CD4-positive, CD25-positive, alpha-beta regulatory T cell (primary cell): ENCODE measurements at regions not wholly inside any gene's neighbourhood (a gene's known extent, or its start where the extent isn't known, plus 50 kb on each side); places are given as distances from the start of the nearest gene placed in this dataset.
"Not testable (repeated sequence)": the region's sequence is repeated elsewhere in the genome, so short reads cannot be mapped to it uniquely, and the experiment has no call there.

Source experiments
- ATAC-seq, 2 donors: fragments of 150-1000 bp; cut with Tn5 transposase; one replicate each; pipeline ENCODE4 v1.10.0; 2021; ENCODE audit warnings: low read depth in 2 of 2, moderate number of reproducible peaks in 2 of 2, moderate library complexity in 1 of 2
- DNase-seq, 3 donors: peaks; one replicate each; pipeline versions ENCODE4 v3.0.0 to v3.0.0-alpha.2; 2012 to 2022; ENCODE audit warnings: mixed read lengths in 1 of 3
- H3K27ac ChIP-seq: one replicate; pipeline ENCODE4 v1.7.0; 2013; ENCODE audit warnings: mild to moderate bottlenecking, low read length; ENCODE audit not compliant: insufficient read depth, poor library complexity, severe bottlenecking
- H3K27me3 ChIP-seq: one replicate; pipeline ENCODE4 v1.7.0; 2013; ENCODE audit warnings: low read length; ENCODE audit not compliant: control insufficient read depth, insufficient read depth
- H3K36me3 ChIP-seq: one replicate; pipeline ENCODE4 v1.7.0; 2013; ENCODE audit warnings: mild to moderate bottlenecking, low read length, moderate library complexity; ENCODE audit not compliant: control insufficient read depth, insufficient read depth
- H3K4me1 ChIP-seq: 2 replicates; pipeline ENCODE4 v1.7.0; 2013; ENCODE audit warnings: mild to moderate bottlenecking, low read length; ENCODE audit not compliant: insufficient read depth, control insufficient read depth, poor library complexity, severe bottlenecking
- H3K4me3 ChIP-seq: one replicate; pipeline ENCODE4 v1.7.0; 2013; ENCODE audit warnings: low read depth, mild to moderate bottlenecking, low read length, moderate library complexity
- H3K9me3 ChIP-seq, 2 experiments: 1 replicate in 1 of 2; 2 replicates in 1 of 2; pipeline ENCODE4 v1.7.0; 2013; ENCODE audit warnings: low read length in 2 of 2, mild to moderate bottlenecking in 1 of 2, moderate library complexity in 1 of 2; ENCODE audit not compliant: control insufficient read depth in 2 of 2
- H3K27ac Mint-ChIP-seq, 3 donors: one replicate each; pipeline ENCODE4 v1.8.0; 2020 to 2022; ENCODE audit warnings: mild to moderate bottlenecking in 3 of 3, mixed read lengths in 3 of 3, moderate library complexity in 2 of 3
- H3K27me3 Mint-ChIP-seq: one replicate; pipeline ENCODE4 v1.8.0; 2022; ENCODE audit warnings: mild to moderate bottlenecking, mixed read lengths
- H3K36me3 Mint-ChIP-seq: one replicate; pipeline ENCODE4 v1.8.0; 2020; ENCODE audit warnings: mixed read lengths
- H3K4me1 Mint-ChIP-seq, 4 donors: one replicate each; pipeline ENCODE4 v1.8.0; 2020 to 2022; ENCODE audit warnings: mixed read lengths in 4 of 4, mild to moderate bottlenecking in 1 of 4
- H3K4me3 Mint-ChIP-seq, 4 donors: one replicate each; pipeline ENCODE4 v1.8.0; 2020 to 2022; ENCODE audit warnings: mild to moderate bottlenecking in 4 of 4, mixed read lengths in 4 of 4, moderate library complexity in 3 of 4
- H3K9me3 Mint-ChIP-seq, 7 donors: one replicate each; pipeline ENCODE4 v1.8.0; 2020 to 2022; ENCODE audit warnings: mixed read lengths in 7 of 7, mild to moderate bottlenecking in 3 of 7, moderate library complexity in 2 of 7

DNA sequence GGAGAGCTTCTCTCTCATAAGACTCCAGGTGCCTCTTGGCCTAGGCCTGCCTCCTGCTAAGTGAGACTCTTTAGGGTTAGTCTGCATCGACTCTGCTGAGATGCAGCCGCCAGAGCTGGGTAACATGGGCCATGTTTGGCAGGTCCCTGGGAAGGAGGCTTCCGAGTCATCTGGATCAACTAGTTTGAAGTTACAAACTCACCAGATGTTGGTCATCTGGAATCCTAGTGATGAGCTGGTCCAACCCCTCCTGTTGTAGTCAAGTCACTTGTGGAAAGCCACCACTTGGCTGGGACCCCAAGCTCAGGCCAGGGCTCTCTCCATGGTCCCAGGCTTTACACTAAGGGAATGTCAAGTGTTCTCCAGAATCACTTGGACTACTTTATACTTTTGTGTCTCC is 143.4 kb downstream of the ADRA2C start:
- not testable (repeated sequence) for H3K36me3 Mint-ChIP-seq, H3K36me3 ChIP-seq, H3K27me3 Mint-ChIP-seq, H3K4me3 Mint-ChIP-seq, H3K27ac Mint-ChIP-seq, H3K27ac ChIP-seq, H3K9me3 Mint-ChIP-seq, H3K27me3 ChIP-seq, H3K9me3 ChIP-seq, H3K4me3 ChIP-seq, H3K4me1 Mint-ChIP-seq, DNase-seq, H3K4me1 ChIP-seq, ATAC-seq

DNA sequence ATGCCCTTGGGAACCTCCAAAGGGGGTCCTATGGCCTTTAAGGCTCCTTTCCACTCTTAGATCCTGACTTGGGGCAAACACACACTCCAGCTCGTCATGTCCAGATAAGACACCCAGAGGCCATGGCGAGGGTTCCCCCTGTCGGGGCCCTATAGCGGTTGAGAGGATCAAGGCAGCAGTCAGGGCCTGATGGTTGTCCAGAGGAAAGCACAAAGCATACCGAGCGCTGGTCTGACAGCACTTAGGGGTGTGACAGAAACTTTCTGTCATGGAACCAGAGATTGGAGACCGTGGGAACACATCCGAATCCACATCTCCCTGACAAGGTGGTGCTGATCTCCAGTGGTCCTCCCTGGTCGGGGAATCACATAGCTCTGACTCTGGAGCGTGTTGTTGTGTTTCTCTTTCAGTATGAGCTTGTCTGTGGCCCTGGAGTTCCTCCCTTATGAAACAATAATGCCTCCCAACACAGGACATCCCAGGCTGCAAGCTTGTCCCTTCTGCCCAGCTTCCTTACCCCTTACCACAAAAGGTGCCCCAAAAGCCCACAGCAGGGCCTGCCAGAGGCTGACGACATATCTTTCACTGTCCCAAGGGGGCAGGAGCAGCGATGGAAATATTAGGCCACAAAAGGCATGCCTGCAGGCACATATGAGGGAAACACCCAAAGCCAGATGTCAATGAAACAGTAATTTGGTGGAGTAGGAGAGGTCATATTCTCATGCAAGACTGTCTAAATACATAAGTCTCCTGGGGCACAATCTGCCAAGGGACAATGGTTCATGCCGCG is 144.2 kb downstream of the ADRA2C start:
- not testable (repeated sequence) for H3K4me3 ChIP-seq, H3K27ac Mint-ChIP-seq, H3K4me1 ChIP-seq, H3K4me3 Mint-ChIP-seq, H3K36me3 ChIP-seq, H3K4me1 Mint-ChIP-seq, H3K9me3 ChIP-seq, DNase-seq, ATAC-seq, H3K36me3 Mint-ChIP-seq, H3K27ac ChIP-seq, H3K27me3 ChIP-seq, H3K9me3 Mint-ChIP-seq
- peaks cover 10% of the 10 kb centered on the region for H3K27me3 Mint-ChIP-seq

DNA sequence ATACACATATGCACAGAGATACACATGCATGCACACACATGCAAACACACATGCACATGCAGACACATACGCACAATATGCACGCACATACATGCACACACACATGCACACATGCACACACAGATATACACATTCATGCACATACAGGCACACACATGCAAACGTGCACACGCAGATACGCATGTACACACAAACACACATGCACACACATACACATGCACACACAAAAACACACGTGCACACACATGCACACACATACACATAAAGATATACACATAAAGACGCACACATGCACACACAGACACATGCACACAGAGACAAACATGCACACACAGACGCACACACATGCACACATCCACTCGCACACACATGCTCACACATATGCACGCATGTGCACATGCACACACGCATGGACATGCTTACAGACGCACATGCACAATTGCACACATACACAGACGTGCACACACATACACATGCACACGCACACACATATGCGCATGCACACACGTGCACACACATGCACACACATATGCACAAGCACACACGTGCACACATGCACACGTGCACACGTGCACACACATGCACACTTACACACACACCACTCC is 145.2 kb downstream of the ADRA2C start:
- ATAC-seq (no peak), DNase-seq (no peak)
- Mint-ChIP-seq H3K4me1 (no peaks in the 10 kb centered on the region), H3K36me3 (no peaks in the 10 kb centered on the region), H3K4me3 (no peak overlapping the region), H3K9me3 (peaks cover 0 to 3% (median 0%) of the 10 kb centered on the region in 7 donors), H3K27me3 (peaks cover 10% of the 10 kb centered on the region), H3K27ac (no peak overlapping the region)
- H3K9me3 ChIP-seq: no peaks in the 10 kb centered on the region
- no peaks in the 10 kb centered on the region for H3K27me3 ChIP-seq
- no peak overlapping the region for H3K4me3 ChIP-seq
- no peaks in the 10 kb centered on the region for H3K4me1 ChIP-seq
- no peaks in the 10 kb centered on the region for H3K36me3 ChIP-seq
- no peak overlapping the region for H3K27ac ChIP-seq

DNA sequence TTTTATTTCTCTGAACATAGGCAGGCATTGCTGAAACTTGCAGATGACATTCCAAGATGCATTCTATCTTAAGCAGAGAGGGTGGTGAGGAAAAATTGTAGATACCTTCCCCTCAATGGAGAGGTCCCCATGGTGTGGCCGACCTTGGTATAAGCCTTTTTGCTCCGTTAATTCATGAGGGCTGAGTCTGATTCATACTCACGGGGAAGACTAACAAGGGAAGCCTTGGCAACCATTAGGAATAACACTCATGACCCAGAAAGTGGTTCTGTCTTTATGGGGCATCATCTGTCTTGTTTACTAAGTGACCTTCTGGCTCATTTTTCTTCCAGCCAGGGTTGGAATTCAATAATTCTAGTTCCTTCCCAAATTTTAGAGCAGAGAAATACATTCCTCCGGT is 148.3 kb downstream of the ADRA2C start:
- peaks cover 11% of the 10 kb centered on the region for H3K27me3 Mint-ChIP-seq
- not testable (repeated sequence) for H3K36me3 ChIP-seq, H3K4me1 Mint-ChIP-seq, H3K27me3 ChIP-seq, ATAC-seq, H3K9me3 Mint-ChIP-seq, H3K27ac Mint-ChIP-seq, H3K4me3 ChIP-seq, DNase-seq, H3K4me1 ChIP-seq, H3K27ac ChIP-seq, H3K4me3 Mint-ChIP-seq, H3K36me3 Mint-ChIP-seq, H3K9me3 ChIP-seq

DNA sequence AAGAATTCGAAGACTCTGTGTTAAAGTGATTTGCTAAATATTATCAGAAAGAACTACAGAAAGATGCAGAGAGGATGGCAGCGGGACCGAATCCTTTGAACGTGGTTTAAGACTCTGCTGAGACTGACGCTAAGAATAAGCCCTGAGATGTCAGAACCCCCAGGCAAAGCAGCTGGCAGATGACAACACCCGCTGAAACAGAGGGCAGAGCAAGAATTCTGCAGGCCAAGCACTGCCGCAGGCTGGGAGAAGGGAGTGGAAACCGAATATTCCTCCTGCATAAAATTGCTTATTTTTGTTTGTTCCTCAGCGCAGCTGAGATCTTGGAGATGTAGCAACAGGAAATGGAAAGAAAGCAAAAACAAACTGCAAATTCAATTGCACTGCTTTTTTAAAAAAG is 153.3 kb downstream of the ADRA2C start:
- not testable (repeated sequence) for H3K27ac ChIP-seq, H3K4me1 ChIP-seq, DNase-seq, H3K36me3 Mint-ChIP-seq, H3K4me3 ChIP-seq, H3K4me1 Mint-ChIP-seq, H3K36me3 ChIP-seq, H3K27ac Mint-ChIP-seq, H3K9me3 ChIP-seq, H3K4me3 Mint-ChIP-seq, H3K27me3 ChIP-seq, ATAC-seq, H3K9me3 Mint-ChIP-seq
- peaks cover 11% of the 10 kb centered on the region for H3K27me3 Mint-ChIP-seq

DNA sequence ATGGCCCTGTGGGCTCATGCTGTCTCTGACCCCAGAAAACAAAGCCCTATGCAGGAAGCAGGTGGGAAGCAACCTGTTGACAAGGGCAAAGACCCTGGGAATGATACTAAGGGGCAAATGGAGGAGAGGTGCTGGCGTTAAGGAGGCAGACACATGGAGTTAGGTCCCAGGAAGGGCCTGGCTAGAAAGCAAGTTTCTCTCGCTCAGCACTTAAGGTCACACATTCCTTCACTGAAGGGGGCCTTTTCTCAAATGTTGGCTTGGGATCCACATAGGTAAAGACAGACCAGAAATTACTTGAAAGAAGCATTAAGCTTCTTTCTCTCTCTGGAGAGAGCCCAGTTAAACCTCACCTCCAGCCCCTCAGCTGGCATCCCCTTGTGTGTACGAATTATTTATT is 155.7 kb downstream of the ADRA2C start:
- not testable (repeated sequence) for ATAC-seq, H3K27me3 ChIP-seq, H3K4me3 Mint-ChIP-seq, H3K36me3 ChIP-seq, H3K4me1 Mint-ChIP-seq, H3K9me3 ChIP-seq, H3K9me3 Mint-ChIP-seq, H3K27ac Mint-ChIP-seq, H3K36me3 Mint-ChIP-seq, H3K4me1 ChIP-seq, H3K27ac ChIP-seq, DNase-seq, H3K27me3 Mint-ChIP-seq, H3K4me3 ChIP-seq

DNA sequence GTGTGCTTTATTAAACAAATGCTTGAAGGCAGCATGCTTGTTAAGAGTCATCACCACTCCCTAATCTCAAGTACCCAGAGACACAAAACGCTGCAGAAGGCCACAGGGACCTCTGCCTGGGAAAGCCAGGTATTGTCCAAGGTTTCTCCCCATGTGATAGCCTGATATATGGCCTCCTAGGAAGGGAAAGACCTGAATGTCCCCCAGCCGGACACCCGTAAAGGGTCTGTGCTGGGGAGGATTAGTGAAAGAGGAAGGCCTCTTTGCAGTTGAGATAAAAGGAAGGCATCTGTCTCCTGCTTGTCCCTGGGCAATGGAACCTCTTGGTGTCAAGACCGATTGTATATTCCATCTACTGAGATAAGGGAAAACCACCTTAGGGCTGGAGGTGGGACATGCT is 159.7 kb downstream of the ADRA2C start:
- DNase-seq, ATAC-seq: not testable (repeated sequence)

DNA sequence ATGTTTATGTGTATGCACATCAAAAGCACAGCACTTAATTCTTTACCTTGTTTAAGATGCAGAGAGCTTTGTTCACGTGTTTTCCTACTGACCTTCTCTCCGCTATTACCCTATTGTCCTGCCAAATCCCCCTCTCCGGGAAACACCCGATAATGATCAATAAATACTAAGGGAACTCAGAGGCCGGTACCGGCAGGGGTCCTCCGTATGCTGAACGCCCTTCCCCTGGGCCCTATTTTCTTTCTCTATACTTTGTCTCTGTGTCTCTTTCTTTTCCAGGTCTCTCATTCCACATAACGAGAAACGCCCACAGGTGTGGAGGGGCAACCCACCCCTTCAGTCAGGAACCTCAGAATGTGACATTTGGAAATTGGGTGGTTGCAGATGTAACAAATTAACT is 160.1 kb downstream of the ADRA2C start:
- H3K4me3 ChIP-seq, H3K27ac Mint-ChIP-seq, DNase-seq, H3K9me3 Mint-ChIP-seq, H3K27me3 ChIP-seq, H3K9me3 ChIP-seq, H3K36me3 ChIP-seq, H3K4me3 Mint-ChIP-seq, H3K27ac ChIP-seq, H3K4me1 ChIP-seq, ATAC-seq, H3K4me1 Mint-ChIP-seq, H3K36me3 Mint-ChIP-seq: not testable (repeated sequence)
- H3K27me3 Mint-ChIP-seq: peaks cover 22% of the 10 kb centered on the region

More for the DNA sequence above, 159.7 kb downstream of the ADRA2C start:
- H3K4me3 Mint-ChIP-seq, H3K9me3 ChIP-seq, H3K9me3 Mint-ChIP-seq, H3K4me1 ChIP-seq, H3K4me3 ChIP-seq, H3K27ac ChIP-seq, H3K27ac Mint-ChIP-seq, H3K36me3 ChIP-seq, H3K27me3 ChIP-seq, H3K36me3 Mint-ChIP-seq, H3K4me1 Mint-ChIP-seq: not testable (repeated sequence)
- peaks cover 22% of the 10 kb centered on the region for H3K27me3 Mint-ChIP-seq
